ENCODE measurements at regions not wholly inside any gene's neighbourhood (a gene's known extent, or its start where the extent isn't known, plus 50 kb on each side); places are given as distances from the start of the nearest gene placed in this dataset.

DNA sequence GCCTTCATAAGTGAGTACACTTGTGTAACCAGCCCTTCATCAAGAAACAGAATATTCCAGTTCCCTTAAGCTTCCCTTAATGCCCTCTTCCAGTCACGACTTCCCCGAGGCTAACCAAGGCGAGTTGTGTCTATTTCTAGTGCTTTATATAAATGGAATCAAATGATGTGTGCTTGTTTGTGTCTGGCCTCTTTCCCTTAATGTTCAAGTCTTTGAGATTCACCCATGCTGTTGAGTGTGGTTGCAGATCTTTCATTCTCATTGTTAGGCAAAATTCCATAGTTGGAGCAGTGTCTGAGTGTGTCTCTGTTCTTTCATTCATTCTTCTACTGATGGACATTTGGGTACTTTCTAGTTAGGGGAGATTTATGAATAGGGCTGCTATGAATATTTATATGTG is 135.0 kb downstream of the CEBPB start:
- H3K4me3 ChIP-seq (ENCODE audit: low read depth, low read length): no peak overlapping the region
- in situ Hi-C loops (cut with HindIII; ENCODE audit: low sequenced_read_pairs): no loop called here
- no peak for DNase-seq (ENCODE audit: low read depth, low spot score)
- TF ChIP-seq, protein P1, sequence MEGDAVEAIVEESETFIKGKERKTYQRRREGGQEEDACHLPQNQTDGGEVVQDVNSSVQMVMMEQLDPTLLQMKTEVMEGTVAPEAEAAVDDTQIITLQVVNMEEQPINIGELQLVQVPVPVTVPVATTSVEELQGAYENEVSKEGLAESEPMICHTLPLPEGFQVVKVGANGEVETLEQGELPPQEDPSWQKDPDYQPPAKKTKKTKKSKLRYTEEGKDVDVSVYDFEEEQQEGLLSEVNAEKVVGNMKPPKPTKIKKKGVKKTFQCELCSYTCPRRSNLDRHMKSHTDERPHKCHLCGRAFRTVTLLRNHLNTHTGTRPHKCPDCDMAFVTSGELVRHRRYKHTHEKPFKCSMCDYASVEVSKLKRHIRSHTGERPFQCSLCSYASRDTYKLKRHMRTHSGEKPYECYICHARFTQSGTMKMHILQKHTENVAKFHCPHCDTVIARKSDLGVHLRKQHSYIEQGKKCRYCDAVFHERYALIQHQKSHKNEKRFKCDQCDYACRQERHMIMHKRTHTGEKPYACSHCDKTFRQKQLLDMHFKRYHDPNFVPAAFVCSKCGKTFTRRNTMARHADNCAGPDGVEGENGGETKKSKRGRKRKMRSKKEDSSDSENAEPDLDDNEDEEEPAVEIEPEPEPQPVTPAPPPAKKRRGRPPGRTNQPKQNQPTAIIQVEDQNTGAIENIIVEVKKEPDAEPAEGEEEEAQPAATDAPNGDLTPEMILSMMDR (IDR thresholded peaks at IDR 0.05; ENCODE audit: low read depth, low read length): no peak

DNA sequence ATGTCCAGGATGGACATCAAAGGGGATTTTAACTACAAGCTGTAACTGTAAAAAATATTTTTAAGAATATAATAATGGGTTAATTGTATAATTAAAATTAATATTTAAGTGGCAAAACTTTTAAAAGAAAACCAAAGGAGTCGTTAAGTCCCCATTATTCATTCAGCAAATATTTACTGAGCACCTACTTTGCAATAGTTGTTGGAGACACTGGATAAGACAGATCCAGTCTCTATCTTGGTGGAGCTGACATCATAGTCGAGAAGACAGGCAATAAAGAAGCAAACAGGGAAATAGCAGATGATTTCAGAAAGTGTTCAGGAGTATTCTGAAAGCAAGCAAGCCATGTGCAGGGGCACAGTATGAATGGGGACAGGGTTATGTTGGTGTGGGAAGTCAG is 137.0 kb downstream of the CEBPB start:
- no peak for DNase-seq (ENCODE audit: low read depth, low spot score)
- H3K4me3 ChIP-seq (ENCODE audit: low read depth, low read length): no peak overlapping the region
- TF ChIP-seq, protein P1 (IDR thresholded peaks at IDR 0.05; ENCODE audit: low read depth, low read length): no peak
- in situ Hi-C loops (cut with HindIII; ENCODE audit: low sequenced_read_pairs): no loop called here

DNA sequence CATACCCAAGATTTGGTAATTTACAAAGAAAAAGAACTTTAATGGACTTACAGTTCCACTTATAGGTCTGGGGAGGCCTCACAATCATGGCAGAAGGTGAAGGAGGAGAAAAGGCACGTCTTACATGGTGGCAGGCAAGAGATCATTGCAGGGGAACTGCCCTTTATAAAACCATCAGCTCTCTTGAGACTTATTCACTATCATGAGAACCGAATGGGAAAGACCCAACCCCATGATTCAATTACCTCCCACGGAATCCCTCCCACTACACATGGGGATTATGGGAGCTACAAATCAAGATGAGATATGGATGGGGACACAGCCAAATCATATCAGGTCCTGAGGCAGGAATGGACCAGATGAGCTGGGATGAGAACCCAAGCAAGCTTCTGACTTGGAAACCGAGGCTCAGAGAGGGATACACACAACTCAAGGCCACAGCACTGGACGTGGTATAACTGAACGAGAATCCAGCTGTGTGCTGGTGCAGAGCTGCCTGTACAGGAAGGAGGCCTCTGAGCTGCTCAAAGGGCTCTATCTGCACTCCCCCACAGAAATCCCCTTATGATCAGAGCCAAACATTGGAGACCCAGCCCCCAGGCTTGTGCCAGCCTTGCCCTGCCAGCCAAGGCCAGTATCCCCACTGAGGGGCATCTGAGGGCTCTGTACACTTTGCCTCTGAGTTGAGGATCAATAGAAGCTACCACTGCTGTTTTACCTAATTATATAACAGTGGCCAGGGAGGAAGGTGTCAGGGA is 137.8 kb downstream of the CEBPB start:
- no peak overlapping the region for H3K4me3 ChIP-seq (ENCODE audit: low read depth, low read length)
- TF ChIP-seq, protein P1 (IDR thresholded peaks at IDR 0.05; ENCODE audit: low read depth, low read length): no peak
- no peak for DNase-seq (ENCODE audit: low read depth, low spot score)

DNA sequence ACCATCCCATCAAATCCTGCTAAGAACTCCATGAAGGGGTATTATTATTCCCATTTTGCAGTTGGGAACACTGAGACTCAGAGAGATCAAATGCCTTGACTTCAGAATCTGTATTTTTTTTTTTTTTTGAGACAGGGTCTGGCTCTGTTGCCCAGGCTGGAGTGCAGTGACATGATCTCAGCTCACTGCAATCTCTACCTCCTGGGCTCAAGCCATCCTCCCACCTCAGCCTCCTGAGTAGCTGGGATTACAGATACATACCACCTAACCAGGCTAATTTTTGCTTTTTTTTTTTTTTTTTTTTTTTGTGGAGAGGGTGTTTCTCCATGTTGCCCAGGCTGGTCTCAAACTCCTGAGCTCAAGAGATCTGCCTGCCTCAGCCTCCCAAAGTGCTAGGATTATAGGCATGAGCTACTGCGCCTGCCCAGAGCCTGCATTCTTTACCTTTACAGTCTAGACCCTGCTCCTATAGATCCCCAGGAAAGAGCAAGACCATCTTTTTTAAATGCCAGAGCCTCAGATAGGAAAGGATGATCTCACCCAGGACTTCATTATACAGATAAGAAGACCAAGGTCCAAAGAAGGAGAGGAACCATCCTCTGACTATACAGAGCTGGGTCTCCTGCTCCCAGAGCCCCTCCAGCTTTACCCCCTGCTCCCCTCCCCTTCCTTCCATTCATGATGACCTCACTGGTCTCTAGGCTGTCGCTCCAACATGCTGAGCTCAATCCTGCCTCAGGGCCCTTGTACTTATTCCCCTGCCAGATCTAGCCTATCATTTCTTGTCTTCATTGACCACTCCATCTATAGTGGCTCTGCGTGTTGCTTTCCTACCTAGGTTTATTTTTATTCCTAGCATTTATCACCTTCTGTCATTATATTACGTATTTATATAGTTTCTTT is 138.6 kb downstream of the CEBPB start:
- no peak for DNase-seq (ENCODE audit: low read depth, low spot score)
- H3K4me3 ChIP-seq (ENCODE audit: low read depth, low read length): no peak overlapping the region
- in situ Hi-C loops (cut with HindIII; ENCODE audit: low sequenced_read_pairs): no loop called here
- TF ChIP-seq, protein P1 (IDR thresholded peaks at IDR 0.05; ENCODE audit: low read depth, low read length): no peak

More for the DNA sequence above, 137.8 kb downstream of the CEBPB start:
- in situ Hi-C loops (cut with HindIII; ENCODE audit: low sequenced_read_pairs): no loop called here

DNA sequence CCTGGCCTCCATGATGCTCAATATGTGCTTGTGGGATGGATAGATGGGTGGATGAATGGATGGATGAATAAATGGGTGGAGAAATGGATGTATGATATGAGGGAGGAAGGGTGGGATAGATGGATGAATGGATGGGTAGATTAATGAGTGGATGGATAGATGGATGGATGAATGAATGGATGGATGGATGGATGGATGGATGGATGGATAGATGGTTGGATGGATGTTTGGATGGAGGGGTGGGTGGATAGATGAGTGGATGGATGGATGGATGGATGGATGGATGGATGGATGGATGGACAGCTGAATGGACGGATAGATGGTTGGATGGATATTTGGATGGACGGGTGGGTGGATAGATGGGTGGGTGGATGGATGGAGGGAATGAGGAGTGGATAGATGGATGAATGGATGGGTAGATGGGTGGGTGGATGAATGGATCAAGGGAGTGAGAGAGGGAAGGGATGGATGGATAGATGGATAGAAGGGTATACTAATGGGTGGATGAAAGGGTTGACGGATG is 139.4 kb downstream of the CEBPB start:
- DNase-seq (ENCODE audit: low read depth, low spot score): no peak
- TF ChIP-seq, protein P1 (IDR thresholded peaks at IDR 0.05; ENCODE audit: low read depth, low read length): no peak
- in situ Hi-C loops (cut with HindIII; ENCODE audit: low sequenced_read_pairs): no loop called here
- H3K4me3 ChIP-seq (ENCODE audit: low read depth, low read length): no peak overlapping the region

DNA sequence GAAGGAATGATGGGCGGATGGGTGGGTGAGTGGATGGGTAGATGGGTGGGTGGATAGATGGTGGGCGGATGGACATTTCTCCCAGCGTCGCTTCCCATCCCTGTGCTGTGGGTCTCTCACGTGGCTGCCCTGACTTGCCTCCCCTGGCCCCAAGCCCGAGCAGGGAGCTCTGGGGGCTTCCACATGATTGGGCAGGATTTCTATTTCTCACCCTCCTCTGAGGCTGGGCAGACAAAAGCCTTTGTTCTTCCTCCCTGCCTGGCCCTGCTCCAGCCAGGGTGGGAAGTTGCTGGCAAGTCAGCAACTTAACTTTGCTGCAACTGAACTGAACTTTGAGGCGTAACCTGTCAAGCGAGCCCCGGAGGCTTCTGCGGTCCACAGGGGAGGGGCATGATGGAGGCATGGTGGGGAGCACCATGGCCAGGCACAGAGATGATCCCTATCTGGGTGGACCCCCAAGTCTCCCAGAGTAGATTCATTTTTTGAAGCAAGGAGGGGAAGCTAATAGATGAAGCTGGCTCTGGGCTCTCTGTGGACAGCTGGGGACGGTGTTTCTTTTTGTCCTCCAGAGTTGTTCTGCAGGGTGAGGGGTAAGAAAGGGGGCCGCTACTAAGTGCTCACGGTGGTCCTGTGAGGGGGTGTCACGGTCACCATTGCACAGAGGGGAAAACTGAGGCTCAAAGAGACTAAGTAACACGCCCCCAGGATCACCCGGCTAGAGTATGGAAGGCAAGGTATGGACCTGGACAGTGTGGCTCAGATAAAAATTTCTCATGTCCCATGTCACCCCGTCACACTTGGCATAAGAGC is 140.1 kb downstream of the CEBPB start:
- in situ Hi-C loops (cut with HindIII; ENCODE audit: low sequenced_read_pairs): no loop called here

More for the DNA sequence above, 140.1 kb downstream of the CEBPB start:
- H3K4me3 ChIP-seq (ENCODE audit: low read depth, low read length): no peak overlapping the region
- TF ChIP-seq, protein P1 (IDR thresholded peaks at IDR 0.05; ENCODE audit: low read depth, low read length): no peak
- DNase-seq (ENCODE audit: low read depth, low spot score): peak; percentile 59

Measured in astrocyte of the spinal cord (primary cell).